ENCODE measurements at regions not wholly inside any gene's neighbourhood (a gene's known extent, or its start where the extent isn't known, plus 50 kb on each side); places are given as distances from the start of the nearest gene placed in this dataset.

DNA sequence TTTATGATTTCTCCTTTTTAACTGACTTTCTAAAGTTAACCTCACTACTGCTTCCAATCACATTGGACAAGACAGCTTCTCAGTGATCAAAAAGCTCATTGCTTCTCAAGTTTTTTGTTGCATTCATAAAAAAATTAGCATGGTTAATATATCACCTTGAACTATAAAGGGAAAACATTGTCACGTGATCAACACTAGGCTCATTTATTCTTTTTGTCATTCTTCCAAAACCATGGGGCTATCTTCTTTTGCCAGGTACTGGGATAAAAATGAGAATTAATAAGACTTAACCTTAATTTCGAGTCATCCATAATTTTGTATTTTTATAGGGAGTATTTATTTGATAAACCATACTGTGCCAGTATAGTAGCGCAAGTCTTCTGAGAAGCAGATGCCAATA is 1105.9 kb upstream of the TENM3 start:
- ChIA-PET POLR2A (no interaction called here), CTCF (no interaction called here)
- Histone ChIP-seq H3K4me3 (ENCODE audit: low read depth, low read length) (no peak overlapping the region), H3K36me3 (ENCODE audit: control insufficient read depth, insufficient read depth, low read length) (no peaks in the 10 kb centered on the region), H3K27me3 (replicated peaks; ENCODE audit: control insufficient read depth, insufficient read depth, low read length) (no peaks in the 10 kb centered on the region), H3K9me3 (no peaks in the 10 kb centered on the region), H3K4me1 (no peaks in the 10 kb centered on the region)
- no TSS peak for BruUV-seq (replicated peaks)
- H3K9me3 Mint-ChIP-seq (ENCODE audit: unreplicated experiment) = no peaks in the 10 kb centered on the region
- peaks cover 7% of the 10 kb centered on the region for H3K27me3 Mint-ChIP-seq (ENCODE audit: insufficient read depth, unreplicated experiment)
- DNase-seq = no peak
- H3K27ac Mint-ChIP-seq (ENCODE audit: unreplicated experiment) = no peak overlapping the region
- TF ChIP-seq, protein P1, sequence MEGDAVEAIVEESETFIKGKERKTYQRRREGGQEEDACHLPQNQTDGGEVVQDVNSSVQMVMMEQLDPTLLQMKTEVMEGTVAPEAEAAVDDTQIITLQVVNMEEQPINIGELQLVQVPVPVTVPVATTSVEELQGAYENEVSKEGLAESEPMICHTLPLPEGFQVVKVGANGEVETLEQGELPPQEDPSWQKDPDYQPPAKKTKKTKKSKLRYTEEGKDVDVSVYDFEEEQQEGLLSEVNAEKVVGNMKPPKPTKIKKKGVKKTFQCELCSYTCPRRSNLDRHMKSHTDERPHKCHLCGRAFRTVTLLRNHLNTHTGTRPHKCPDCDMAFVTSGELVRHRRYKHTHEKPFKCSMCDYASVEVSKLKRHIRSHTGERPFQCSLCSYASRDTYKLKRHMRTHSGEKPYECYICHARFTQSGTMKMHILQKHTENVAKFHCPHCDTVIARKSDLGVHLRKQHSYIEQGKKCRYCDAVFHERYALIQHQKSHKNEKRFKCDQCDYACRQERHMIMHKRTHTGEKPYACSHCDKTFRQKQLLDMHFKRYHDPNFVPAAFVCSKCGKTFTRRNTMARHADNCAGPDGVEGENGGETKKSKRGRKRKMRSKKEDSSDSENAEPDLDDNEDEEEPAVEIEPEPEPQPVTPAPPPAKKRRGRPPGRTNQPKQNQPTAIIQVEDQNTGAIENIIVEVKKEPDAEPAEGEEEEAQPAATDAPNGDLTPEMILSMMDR (IDR thresholded peaks at IDR 0.05; ENCODE audit: insufficient read depth in 1 of 2, low read depth in 1 of 2, low read length in 1 of 2, severe bottlenecking in 1 of 2, unreplicated experiment in 1 of 2) = no peak
- intact Hi-C loops (cut with micrococcal nuclease; ENCODE audit: unreplicated experiment) = no loop called here
- H3K4me1 Mint-ChIP-seq (ENCODE audit: low read depth, unreplicated experiment) = no peaks in the 10 kb centered on the region
- no peak overlapping the region for H3K4me3 Mint-ChIP-seq (ENCODE audit: unreplicated experiment)
- no peaks in the 10 kb centered on the region for H3K36me3 Mint-ChIP-seq (ENCODE audit: insufficient read depth, unreplicated experiment)

DNA sequence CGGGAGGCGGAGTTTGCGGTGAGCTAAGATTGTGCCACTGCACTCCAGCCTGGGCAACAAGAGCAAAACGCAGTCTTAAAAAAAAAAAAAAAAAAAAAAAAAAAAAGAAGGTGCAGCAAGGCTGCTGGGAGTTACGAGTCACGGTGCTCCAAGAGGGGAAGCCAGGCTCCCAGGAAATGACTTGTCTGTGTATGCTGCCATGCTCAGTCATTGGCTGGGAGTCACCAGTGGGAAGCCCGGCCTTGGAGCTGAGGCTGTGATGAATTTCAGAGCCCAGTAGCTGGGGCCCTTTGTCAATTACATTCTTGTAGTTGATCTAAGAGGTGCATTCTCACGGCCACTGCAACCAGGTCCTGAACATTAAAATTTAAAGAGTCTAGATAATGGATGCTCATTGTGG is 1105.1 kb upstream of the TENM3 start:
- no peak for DNase-seq
- TF ChIP-seq, protein P1 (IDR thresholded peaks at IDR 0.05; ENCODE audit: insufficient read depth in 1 of 2, low read depth in 1 of 2, low read length in 1 of 2, severe bottlenecking in 1 of 2, unreplicated experiment in 1 of 2) = no peak
- intact Hi-C loops (cut with micrococcal nuclease; ENCODE audit: unreplicated experiment) = loop anchor here (1.0 kb wide), 1 partner anchor 111 kb away; no protein-coding TSS in a partner anchor
- Histone ChIP-seq H3K36me3 (ENCODE audit: control insufficient read depth, insufficient read depth, low read length) (no peaks in the 10 kb centered on the region), H3K27me3 (replicated peaks; ENCODE audit: control insufficient read depth, insufficient read depth, low read length) (no peaks in the 10 kb centered on the region), H3K9me3 (no peaks in the 10 kb centered on the region), H3K4me3 (ENCODE audit: low read depth, low read length) (no peak overlapping the region), H3K4me1 (no peaks in the 10 kb centered on the region)
- Mint-ChIP-seq H3K4me1 (ENCODE audit: low read depth, unreplicated experiment) (no peaks in the 10 kb centered on the region), H3K27ac (ENCODE audit: unreplicated experiment) (no peak overlapping the region), H3K4me3 (ENCODE audit: unreplicated experiment) (no peak overlapping the region), H3K9me3 (ENCODE audit: unreplicated experiment) (no peaks in the 10 kb centered on the region), H3K27me3 (ENCODE audit: insufficient read depth, unreplicated experiment) (peaks cover 7% of the 10 kb centered on the region), H3K36me3 (ENCODE audit: insufficient read depth, unreplicated experiment) (no peaks in the 10 kb centered on the region)
- ChIA-PET POLR2A (no interaction called here), CTCF (no interaction called here)
- no TSS peak for BruUV-seq (replicated peaks)

DNA sequence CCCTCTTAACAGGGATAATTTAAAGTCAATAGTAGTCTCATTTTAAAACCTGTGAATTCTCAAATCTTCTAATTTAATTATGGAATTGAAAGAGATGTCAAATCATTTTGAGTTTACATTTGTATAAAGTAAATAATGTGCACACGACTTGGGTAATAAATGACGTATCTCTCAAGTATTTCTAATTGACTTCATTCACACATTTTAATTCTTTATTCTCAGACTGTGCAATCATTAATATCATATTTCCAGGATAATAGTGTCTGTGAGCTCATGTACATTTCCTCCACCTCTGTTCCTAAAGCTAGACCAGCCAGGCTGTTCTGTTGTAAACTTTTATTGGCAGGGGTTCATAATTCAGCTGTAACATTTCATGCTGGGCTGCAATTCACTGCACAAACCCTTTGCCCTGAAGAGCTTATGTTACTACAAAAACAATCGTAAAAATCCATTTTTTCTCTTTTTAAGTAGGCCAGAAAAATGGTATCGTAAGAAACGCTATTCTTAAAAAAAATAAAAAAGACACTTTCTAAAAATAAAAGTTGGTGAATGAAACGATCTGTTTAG is 1103.1 kb upstream of the TENM3 start:
- H3K4me3 Mint-ChIP-seq (ENCODE audit: unreplicated experiment) = no peak overlapping the region
- Histone ChIP-seq H3K36me3 (ENCODE audit: control insufficient read depth, insufficient read depth, low read length) (no peaks in the 10 kb centered on the region), H3K4me3 (ENCODE audit: low read depth, low read length) (no peak overlapping the region), H3K27me3 (replicated peaks; ENCODE audit: control insufficient read depth, insufficient read depth, low read length) (no peaks in the 10 kb centered on the region), H3K9me3 (no peaks in the 10 kb centered on the region), H3K4me1 (no peaks in the 10 kb centered on the region)
- no TSS peak for BruUV-seq (replicated peaks)
- ChIA-PET CTCF (no interaction called here), POLR2A (no interaction called here)
- no peak for DNase-seq
- H3K9me3 Mint-ChIP-seq (ENCODE audit: unreplicated experiment) = no peaks in the 10 kb centered on the region
- H3K27ac Mint-ChIP-seq (ENCODE audit: unreplicated experiment) = no peak overlapping the region
- intact Hi-C loops (cut with micrococcal nuclease; ENCODE audit: unreplicated experiment) = no loop called here
- TF ChIP-seq, protein P1 (IDR thresholded peaks at IDR 0.05; ENCODE audit: insufficient read depth in 1 of 2, low read depth in 1 of 2, low read length in 1 of 2, severe bottlenecking in 1 of 2, unreplicated experiment in 1 of 2) = no peak
- H3K27me3 Mint-ChIP-seq (ENCODE audit: insufficient read depth, unreplicated experiment) = peaks cover 3% of the 10 kb centered on the region
- H3K36me3 Mint-ChIP-seq (ENCODE audit: insufficient read depth, unreplicated experiment) = no peaks in the 10 kb centered on the region
- H3K4me1 Mint-ChIP-seq (ENCODE audit: low read depth, unreplicated experiment) = no peaks in the 10 kb centered on the region

All from Caco-2 (cell line).